KMS-11 (cell line): ENCODE measurements at regions not wholly inside any gene's neighbourhood (a gene's known extent, or its start where the extent isn't known, plus 50 kb on each side); places are given as distances from the start of the nearest gene placed in this dataset.
"Not testable (repeated sequence)": the region's sequence is repeated elsewhere in the genome, so short reads cannot be mapped to it uniquely, and the experiment has no call there.

Source experiments
- H2AFZ ChIP-seq: fragments of 200-600 bp; sonication (generic); 2 replicates; pipeline ENCODE4 v1.6.1; 2016; ENCODE audit warnings: antibody characterized with exemption, mixed run types, low read depth
- H3K27ac ChIP-seq: fragments of 200-600 bp; sonication (generic); 2 replicates; pipeline ENCODE4 v1.6.1; 2016; ENCODE audit warnings: mild to moderate bottlenecking, mixed run types
- H3K27me3 ChIP-seq: fragments of 200-600 bp; sonication (generic); 2 replicates; pipeline ENCODE4 v1.6.1; 2017; ENCODE audit warnings: mild to moderate bottlenecking, low read depth, mixed run types, moderate library complexity; ENCODE audit not compliant: insufficient read depth
- H3K36me3 ChIP-seq: fragments of 200-600 bp; sonication (generic); 2 replicates; pipeline ENCODE4 v1.6.1; 2017; ENCODE audit warnings: mild to moderate bottlenecking, mixed run types; ENCODE audit not compliant: insufficient read depth
- H3K4me1 ChIP-seq: fragments of 200-600 bp; sonication (generic); 2 replicates; pipeline ENCODE4 v1.6.1; 2016; ENCODE audit warnings: mild to moderate bottlenecking, low read depth, mixed run types; ENCODE audit not compliant: poor library complexity, severe bottlenecking
- H3K4me2 ChIP-seq: fragments of 200-600 bp; sonication (generic); 2 replicates; pipeline ENCODE4 v1.7.0; 2016; ENCODE audit warnings: mild to moderate bottlenecking, mixed run types
- H3K4me3 ChIP-seq: fragments of 200-600 bp; sonication (generic); IDR thresholded peaks from 2 replicates; pipeline ENCODE4 v1.6.1; 2017; ENCODE audit warnings: low read depth, low read length, mixed read lengths; ENCODE audit not compliant: insufficient read depth
- H3K79me2 ChIP-seq: fragments of 200-600 bp; sonication (generic); 2 replicates; pipeline ENCODE4 v1.6.1; 2016; ENCODE audit warnings: low read depth, mixed run types; ENCODE audit not compliant: insufficient read depth
- H3K9ac ChIP-seq: fragments of 200-600 bp; sonication (generic); 2 replicates; pipeline ENCODE4 v1.6.1; 2016; ENCODE audit warnings: mild to moderate bottlenecking, mixed run types
- H4K20me1 ChIP-seq: fragments of 200-600 bp; sonication (generic); 2 replicates; pipeline ENCODE4 v1.6.1; 2016; ENCODE audit warnings: mild to moderate bottlenecking, mixed run types; ENCODE audit not compliant: insufficient read depth
- CTCF ChIP-seq: fragments of 200-600 bp; sonication (generic); conservative IDR thresholded peaks from 2 replicates; pipeline ENCODE4 v1.6.1; 2017; ENCODE audit warnings: low read depth, mild to moderate bottlenecking, antibody characterized with exemption, low read length, moderate library complexity, mixed read lengths

- H2AFZ ChIP-seq, result peak overlapping the region; percentile 38
- H3K36me3 ChIP-seq, result no peaks in the 10 kb centered on the region
- H3K79me2 ChIP-seq, result no peaks in the 10 kb centered on the region
- no peaks in the 10 kb centered on the region for H4K20me1 ChIP-seq
- H3K27me3 ChIP-seq, result no peaks in the 10 kb centered on the region
- H3K9ac ChIP-seq, result no peak overlapping the region
- H3K4me2 ChIP-seq, result peak overlapping the region; percentile 71
- no peak overlapping the region for H3K4me3 ChIP-seq
- TF ChIP-seq CTCF, result no peak
- H3K4me1 ChIP-seq, result peaks cover 34% of the 10 kb centered on the region
- H3K27ac ChIP-seq, result peak overlapping the region; percentile 84
Observed at GRCh38 chr6:165766026-165766425, 103.0 kb upstream of the PDE10A start.

GRCh38 chr6:165765256-165765655, 102.2 kb upstream of the PDE10A start:
- not testable (repeated sequence) for H3K4me2 ChIP-seq, H3K4me3 ChIP-seq, H2AFZ ChIP-seq, H3K9ac ChIP-seq, H4K20me1 ChIP-seq, H3K27me3 ChIP-seq, H3K27ac ChIP-seq, H3K79me2 ChIP-seq, H3K36me3 ChIP-seq
- H3K4me1 ChIP-seq, result peaks cover 34% of the 10 kb centered on the region

GRCh38 chr6:165762876-165763275, 99.8 kb upstream of the PDE10A start:
- Histone ChIP-seq H3K27me3 (no peaks in the 10 kb centered on the region), H3K79me2 (no peaks in the 10 kb centered on the region), H2AFZ (no peak overlapping the region), H3K4me2 (no peak overlapping the region), H3K36me3 (no peaks in the 10 kb centered on the region), H4K20me1 (no peaks in the 10 kb centered on the region), H3K4me3 (no peak overlapping the region), H3K27ac (no peak overlapping the region), H3K9ac (no peak overlapping the region), H3K4me1 (peaks cover 22% of the 10 kb centered on the region)
- no peak for TF ChIP-seq CTCF

GRCh38 chr6:165762125-165762524, 99.1 kb upstream of the PDE10A start:
- Histone ChIP-seq H3K36me3 (no peaks in the 10 kb centered on the region), H3K9ac (no peak overlapping the region), H3K4me2 (no peak overlapping the region), H3K27ac (no peak overlapping the region), H3K27me3 (no peaks in the 10 kb centered on the region), H2AFZ (no peak overlapping the region), H3K4me1 (peaks cover 14% of the 10 kb centered on the region), H4K20me1 (no peaks in the 10 kb centered on the region), H3K79me2 (no peaks in the 10 kb centered on the region), H3K4me3 (no peak overlapping the region)
- no peak for TF ChIP-seq CTCF

GRCh38 chr6:165760803-165761185, 97.8 kb upstream of the PDE10A start:
- TF ChIP-seq CTCF, result no peak
- Histone ChIP-seq H3K27ac (no peak overlapping the region), H4K20me1 (no peaks in the 10 kb centered on the region), H3K36me3 (no peaks in the 10 kb centered on the region), H3K4me3 (no peak overlapping the region), H3K79me2 (no peaks in the 10 kb centered on the region), H3K27me3 (no peaks in the 10 kb centered on the region), H3K4me2 (no peak overlapping the region), H2AFZ (no peak overlapping the region), H3K4me1 (peaks cover under 1% of the 10 kb centered on the region), H3K9ac (no peak overlapping the region)
